ENCODE measurements at regions not wholly inside any gene's neighbourhood (a gene's known extent, or its start where the extent isn't known, plus 50 kb on each side); places are given as distances from the start of the nearest gene placed in this dataset.

GRCh38 chr5:88399561-88399960 lies 130.9 kb upstream of the TMEM161B start:
- Histone ChIP-seq H3F3A (ENCODE audit: control insufficient read depth, insufficient read depth) (no peaks in the 10 kb centered on the region), H3K4me2 (ENCODE audit: low read length) (no peak overlapping the region), H3K79me2 (ENCODE audit: control insufficient read depth, low read length) (no peaks in the 10 kb centered on the region), H3K36me3 (ENCODE audit: control insufficient read depth, low read length) (no peaks in the 10 kb centered on the region), H3K9me3 (ENCODE audit: control insufficient read depth, insufficient read depth, low read length) (no peaks in the 10 kb centered on the region), H3K9me2 (replicated peaks; ENCODE audit: control insufficient read depth, low read length) (no peaks in the 10 kb centered on the region), H3K27ac (ENCODE audit: low read depth, low read length) (no peak overlapping the region), H4K20me1 (ENCODE audit: control insufficient read depth, insufficient read depth, low read depth, low read length) (no peaks in the 10 kb centered on the region), H3K4me3 (ENCODE audit: low read length) (no peak overlapping the region), H3K27me3 (ENCODE audit: control insufficient read depth, low read length) (no peaks in the 10 kb centered on the region), H3K4me1 (ENCODE audit: control insufficient read depth, low read length) (no peaks in the 10 kb centered on the region)
- TF ChIP-seq, protein P1, sequence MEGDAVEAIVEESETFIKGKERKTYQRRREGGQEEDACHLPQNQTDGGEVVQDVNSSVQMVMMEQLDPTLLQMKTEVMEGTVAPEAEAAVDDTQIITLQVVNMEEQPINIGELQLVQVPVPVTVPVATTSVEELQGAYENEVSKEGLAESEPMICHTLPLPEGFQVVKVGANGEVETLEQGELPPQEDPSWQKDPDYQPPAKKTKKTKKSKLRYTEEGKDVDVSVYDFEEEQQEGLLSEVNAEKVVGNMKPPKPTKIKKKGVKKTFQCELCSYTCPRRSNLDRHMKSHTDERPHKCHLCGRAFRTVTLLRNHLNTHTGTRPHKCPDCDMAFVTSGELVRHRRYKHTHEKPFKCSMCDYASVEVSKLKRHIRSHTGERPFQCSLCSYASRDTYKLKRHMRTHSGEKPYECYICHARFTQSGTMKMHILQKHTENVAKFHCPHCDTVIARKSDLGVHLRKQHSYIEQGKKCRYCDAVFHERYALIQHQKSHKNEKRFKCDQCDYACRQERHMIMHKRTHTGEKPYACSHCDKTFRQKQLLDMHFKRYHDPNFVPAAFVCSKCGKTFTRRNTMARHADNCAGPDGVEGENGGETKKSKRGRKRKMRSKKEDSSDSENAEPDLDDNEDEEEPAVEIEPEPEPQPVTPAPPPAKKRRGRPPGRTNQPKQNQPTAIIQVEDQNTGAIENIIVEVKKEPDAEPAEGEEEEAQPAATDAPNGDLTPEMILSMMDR (IDR thresholded peaks at IDR 0.05; ENCODE audit: low read depth, low read length, poor library complexity, severe bottlenecking) = no peak
- TF ChIP-seq EZH2phosphoT487 (IDR thresholded peaks at IDR 0.05; ENCODE audit: borderline replicate concordance, low read length) = no peak

- no peaks in the 10 kb centered on the region for H3K79me2 ChIP-seq (ENCODE audit: control insufficient read depth, low read length)
- H3K4me1 ChIP-seq (ENCODE audit: control insufficient read depth, low read length) = no peaks in the 10 kb centered on the region
Observed at GRCh38 chr5:88398316-88398715, 129.7 kb upstream of the TMEM161B start.

GRCh38 chr5:88396751-88397281 lies 128.2 kb upstream of the TMEM161B start:
- Histone ChIP-seq H3F3A (ENCODE audit: control insufficient read depth, insufficient read depth) (no peaks in the 10 kb centered on the region), H3K27ac (ENCODE audit: low read depth, low read length) (no peak overlapping the region), H3K4me2 (ENCODE audit: low read length) (no peak overlapping the region), H3K27me3 (ENCODE audit: control insufficient read depth, low read length) (no peaks in the 10 kb centered on the region), H3K79me2 (ENCODE audit: control insufficient read depth, low read length) (no peaks in the 10 kb centered on the region), H3K36me3 (ENCODE audit: control insufficient read depth, low read length) (no peaks in the 10 kb centered on the region), H3K9me3 (ENCODE audit: control insufficient read depth, insufficient read depth, low read length) (no peaks in the 10 kb centered on the region), H4K20me1 (ENCODE audit: control insufficient read depth, insufficient read depth, low read depth, low read length) (no peaks in the 10 kb centered on the region), H3K9me2 (replicated peaks; ENCODE audit: control insufficient read depth, low read length) (no peaks in the 10 kb centered on the region), H3K4me3 (ENCODE audit: low read length) (no peak overlapping the region), H3K4me1 (ENCODE audit: control insufficient read depth, low read length) (no peaks in the 10 kb centered on the region)
- TF ChIP-seq, protein P1 (IDR thresholded peaks at IDR 0.05; ENCODE audit: low read depth, low read length, poor library complexity, severe bottlenecking) = no peak
- no peak for TF ChIP-seq EZH2phosphoT487 (IDR thresholded peaks at IDR 0.05; ENCODE audit: borderline replicate concordance, low read length)

More at GRCh38 chr5:88398316-88398715, 129.7 kb upstream of the TMEM161B start:
- TF ChIP-seq EZH2phosphoT487 (IDR thresholded peaks at IDR 0.05; ENCODE audit: borderline replicate concordance, low read length) = no peak
- TF ChIP-seq, protein P1 (IDR thresholded peaks at IDR 0.05; ENCODE audit: low read depth, low read length, poor library complexity, severe bottlenecking) = no peak
- no peak overlapping the region for H3K4me3 ChIP-seq (ENCODE audit: low read length)
- H3K27ac ChIP-seq (ENCODE audit: low read depth, low read length) = no peak overlapping the region
- no peaks in the 10 kb centered on the region for H3F3A ChIP-seq (ENCODE audit: control insufficient read depth, insufficient read depth)
- no peaks in the 10 kb centered on the region for H3K27me3 ChIP-seq (ENCODE audit: control insufficient read depth, low read length)
- H3K9me3 ChIP-seq (ENCODE audit: control insufficient read depth, insufficient read depth, low read length) = no peaks in the 10 kb centered on the region
- H3K36me3 ChIP-seq (ENCODE audit: control insufficient read depth, low read length) = no peaks in the 10 kb centered on the region
- H3K9me2 ChIP-seq (replicated peaks; ENCODE audit: control insufficient read depth, low read length) = no peaks in the 10 kb centered on the region
- no peak overlapping the region for H3K4me2 ChIP-seq (ENCODE audit: low read length)
- H4K20me1 ChIP-seq (ENCODE audit: control insufficient read depth, insufficient read depth, low read depth, low read length) = no peaks in the 10 kb centered on the region

Measured in DOHH2 (cell line).